Activated CD8-positive, alpha-beta T cell treated with anti-CD3 and anti-CD28 coated beads, Interleukin-2, amount 10 ng/mL, durations not matched to agents 7 days and 5 days (primary cell): ENCODE measurements at regions not wholly inside any gene's neighbourhood (a gene's known extent, or its start where the extent isn't known, plus 50 kb on each side); places are given as distances from the start of the nearest gene placed in this dataset.

Source experiments
- ATAC-seq: fragments of 150-1000 bp; cut with Tn5 transposase; one replicate; pipeline ENCODE4 v1.10.0; 2021; ENCODE audit warnings: moderate library complexity
- CTCF ChIA-PET: fragments of 350-600 bp; sonication (Branson Sonifier 250); formaldehyde crosslinking; loops from one replicate; lab custom pipeline; 2021; ENCODE audit warnings: antibody characterized with exemption; lab: Charles Lee
- POLR2A ChIA-PET: fragments of 350-600 bp; sonication (Branson Sonifier 250); formaldehyde crosslinking; loops from one replicate; lab custom pipeline; 2021; ENCODE audit warnings: antibody characterized with exemption; lab: Charles Lee
- DNase-seq: peaks from one replicate; pipeline ENCODE4 v3.0.0-alpha.2; 2020
- H3K27ac Mint-ChIP-seq: one replicate; pipeline ENCODE4 v1.8.0; 2021; ENCODE audit warnings: mild to moderate bottlenecking, mixed read lengths
- H3K27me3 Mint-ChIP-seq: one replicate; pipeline ENCODE4 v1.8.0; 2021; ENCODE audit warnings: low read depth, mixed read lengths
- H3K36me3 Mint-ChIP-seq: one replicate; pipeline ENCODE4 v1.8.0; 2021; ENCODE audit warnings: low read depth, mixed read lengths
- H3K4me1 Mint-ChIP-seq: one replicate; pipeline ENCODE4 v1.8.0; 2021; ENCODE audit warnings: low read depth, mixed read lengths
- H3K4me3 Mint-ChIP-seq: one replicate; pipeline ENCODE4 v1.8.0; 2021; ENCODE audit warnings: mild to moderate bottlenecking, mixed read lengths
- H3K9me3 Mint-ChIP-seq: one replicate; pipeline ENCODE4 v1.8.0; 2022; ENCODE audit warnings: mixed read lengths; ENCODE audit not compliant: insufficient read depth

- H3K9me3 Mint-ChIP-seq = no peaks in the 10 kb centered on the region
- ChIA-PET POLR2A (interaction anchor here (0.7 kb wide), 1 partner anchor 34 kb away, joined by 3 read pairs; no protein-coding TSS in a partner anchor), CTCF (no interaction called here)
- H3K36me3 Mint-ChIP-seq = no peaks in the 10 kb centered on the region
- ATAC-seq = no peak
- no peaks in the 10 kb centered on the region for H3K4me1 Mint-ChIP-seq
- no peak overlapping the region for H3K4me3 Mint-ChIP-seq
- DNase-seq = no peak
- no peaks in the 10 kb centered on the region for H3K27me3 Mint-ChIP-seq
- no peak overlapping the region for H3K27ac Mint-ChIP-seq
These were observed 694.3 kb downstream of the KCNJ2 start for GRCh38 chr17:70863436-70864248.

GRCh38 chr17:70865993-70866804 lies 696.9 kb downstream of the KCNJ2 start:
- H3K4me3 Mint-ChIP-seq = no peak overlapping the region
- no peaks in the 10 kb centered on the region for H3K9me3 Mint-ChIP-seq
- no peak overlapping the region for H3K27ac Mint-ChIP-seq
- no peak for ATAC-seq
- ChIA-PET CTCF (no interaction called here), POLR2A (no interaction called here)
- no peaks in the 10 kb centered on the region for H3K4me1 Mint-ChIP-seq
- H3K36me3 Mint-ChIP-seq = no peaks in the 10 kb centered on the region
- no peak for DNase-seq
- H3K27me3 Mint-ChIP-seq = no peaks in the 10 kb centered on the region

- ChIA-PET CTCF (no interaction called here), POLR2A (no interaction called here)
- H3K9me3 Mint-ChIP-seq = no peaks in the 10 kb centered on the region
- DNase-seq (no peak), ATAC-seq (no peak)
- H3K4me1 Mint-ChIP-seq = no peaks in the 10 kb centered on the region
- no peak overlapping the region for H3K27ac Mint-ChIP-seq
- no peaks in the 10 kb centered on the region for H3K27me3 Mint-ChIP-seq
- no peaks in the 10 kb centered on the region for H3K36me3 Mint-ChIP-seq
- no peak overlapping the region for H3K4me3 Mint-ChIP-seq
These were observed 698.8 kb downstream of the KCNJ2 start for GRCh38 chr17:70868149-70868548.

GRCh38 chr17:70869402-70870085 lies 700.2 kb downstream of the KCNJ2 start:
- no peaks in the 10 kb centered on the region for H3K9me3 Mint-ChIP-seq
- no peak overlapping the region for H3K4me3 Mint-ChIP-seq
- H3K27me3 Mint-ChIP-seq = no peaks in the 10 kb centered on the region
- DNase-seq = no peak
- POLR2A ChIA-PET = no interaction called here
- CTCF ChIA-PET = no interaction called here
- H3K4me1 Mint-ChIP-seq = no peaks in the 10 kb centered on the region
- H3K27ac Mint-ChIP-seq = no peak overlapping the region
- no peak for ATAC-seq
- H3K36me3 Mint-ChIP-seq = no peaks in the 10 kb centered on the region

- CTCF ChIA-PET = no interaction called here
- no peaks in the 10 kb centered on the region for H3K27me3 Mint-ChIP-seq
- DNase-seq = no peak
- no peaks in the 10 kb centered on the region for H3K36me3 Mint-ChIP-seq
- ATAC-seq = no peak
- no peak overlapping the region for H3K4me3 Mint-ChIP-seq
- POLR2A ChIA-PET = no interaction called here
- no peak overlapping the region for H3K27ac Mint-ChIP-seq
- no peaks in the 10 kb centered on the region for H3K4me1 Mint-ChIP-seq
- H3K9me3 Mint-ChIP-seq = no peaks in the 10 kb centered on the region
These were observed 702.0 kb downstream of the KCNJ2 start for GRCh38 chr17:70871180-70871818.

DNA sequence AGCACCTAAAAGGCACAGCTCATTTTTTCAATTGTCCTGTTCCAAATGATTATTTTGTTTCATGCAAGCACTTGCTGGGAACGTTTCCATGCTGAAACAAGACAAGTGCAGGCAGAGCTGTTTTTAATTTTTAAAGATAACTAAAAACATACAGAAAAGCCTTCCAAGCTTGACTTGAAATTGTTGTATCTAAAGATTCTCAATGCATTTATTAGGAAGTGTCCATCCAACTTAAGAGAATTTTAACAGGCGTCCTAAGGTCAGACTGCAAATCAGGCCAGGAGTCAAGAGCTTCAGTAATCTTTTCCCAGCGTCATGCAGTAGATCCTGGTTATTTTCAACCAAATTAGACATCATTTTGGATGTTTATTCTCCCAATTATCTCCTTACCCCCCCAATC lies 702.8 kb downstream of the KCNJ2 start:
- H3K9me3 Mint-ChIP-seq = no peaks in the 10 kb centered on the region
- no peak overlapping the region for H3K27ac Mint-ChIP-seq
- CTCF ChIA-PET = no interaction called here
- POLR2A ChIA-PET = no interaction called here
- no peaks in the 10 kb centered on the region for H3K27me3 Mint-ChIP-seq
- DNase-seq (no peak), ATAC-seq (no peak)
- H3K4me1 Mint-ChIP-seq = no peaks in the 10 kb centered on the region
- H3K4me3 Mint-ChIP-seq = no peak overlapping the region
- no peaks in the 10 kb centered on the region for H3K36me3 Mint-ChIP-seq

DNA sequence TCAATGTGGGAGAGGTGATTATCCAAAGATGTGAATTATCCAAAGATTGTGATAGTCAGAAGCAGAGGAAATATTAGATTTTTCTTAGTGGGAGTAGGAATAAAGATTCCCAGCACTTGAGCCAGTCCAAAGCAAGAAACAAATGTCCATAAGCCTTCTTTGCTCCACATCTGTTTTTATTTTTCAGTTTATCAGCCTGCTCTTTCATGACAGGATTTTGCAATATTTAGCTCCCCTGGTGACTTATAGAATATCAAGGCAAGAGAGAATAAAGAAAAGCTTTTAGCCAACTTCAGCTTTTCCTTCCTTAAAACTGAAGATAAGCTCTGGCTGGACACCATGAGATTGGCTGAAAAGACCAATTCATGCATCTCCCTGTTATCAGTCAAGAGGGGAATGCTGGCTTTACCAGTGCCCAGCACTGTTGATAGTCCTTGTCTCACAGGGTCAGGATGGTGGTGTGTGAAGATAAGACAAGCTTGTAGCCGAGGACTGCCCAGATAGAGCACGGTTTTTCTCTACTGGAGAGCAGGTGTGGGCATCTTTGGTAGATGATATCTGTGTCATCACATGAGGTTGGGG lies 706.5 kb downstream of the KCNJ2 start:
- ChIA-PET CTCF (no interaction called here), POLR2A (no interaction called here)
- no peaks in the 10 kb centered on the region for H3K4me1 Mint-ChIP-seq
- no peak overlapping the region for H3K4me3 Mint-ChIP-seq
- DNase-seq (no peak), ATAC-seq (no peak)
- no peaks in the 10 kb centered on the region for H3K9me3 Mint-ChIP-seq
- no peaks in the 10 kb centered on the region for H3K27me3 Mint-ChIP-seq
- no peaks in the 10 kb centered on the region for H3K36me3 Mint-ChIP-seq
- no peak overlapping the region for H3K27ac Mint-ChIP-seq

- Mint-ChIP-seq H3K4me1 (no peaks in the 10 kb centered on the region), H3K27me3 (no peaks in the 10 kb centered on the region), H3K27ac (no peak overlapping the region), H3K36me3 (no peaks in the 10 kb centered on the region), H3K4me3 (no peak overlapping the region), H3K9me3 (no peaks in the 10 kb centered on the region)
- DNase-seq (no peak), ATAC-seq (no peak)
- ChIA-PET CTCF (no interaction called here), POLR2A (no interaction called here)
These were observed 709.5 kb downstream of the KCNJ2 start for GRCh38 chr17:70878879-70879278.

DNA sequence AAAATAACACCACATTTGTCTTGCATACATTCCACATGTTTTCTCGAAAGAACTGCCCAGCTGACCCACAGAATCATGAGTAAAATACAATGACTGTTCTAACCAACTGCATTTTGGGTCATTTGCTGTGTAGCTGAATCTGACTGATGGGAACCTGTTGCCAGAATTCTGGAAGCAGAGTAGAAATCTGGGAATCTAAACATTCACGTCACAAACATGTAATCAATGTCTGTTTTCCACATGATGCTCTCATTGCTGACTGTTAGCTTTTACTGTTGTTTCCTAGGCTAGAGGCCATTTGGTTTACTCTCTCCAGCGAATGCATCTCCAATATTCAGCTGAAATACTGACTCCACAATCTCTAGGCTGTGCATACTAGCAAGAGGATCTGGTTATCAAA lies 710.1 kb downstream of the KCNJ2 start:
- H3K36me3 Mint-ChIP-seq = no peaks in the 10 kb centered on the region
- no peaks in the 10 kb centered on the region for H3K4me1 Mint-ChIP-seq
- H3K27me3 Mint-ChIP-seq = no peaks in the 10 kb centered on the region
- no peak overlapping the region for H3K27ac Mint-ChIP-seq
- ATAC-seq (no peak), DNase-seq (no peak)
- CTCF ChIA-PET = no interaction called here
- H3K4me3 Mint-ChIP-seq = no peak overlapping the region
- POLR2A ChIA-PET = no interaction called here
- no peaks in the 10 kb centered on the region for H3K9me3 Mint-ChIP-seq

DNA sequence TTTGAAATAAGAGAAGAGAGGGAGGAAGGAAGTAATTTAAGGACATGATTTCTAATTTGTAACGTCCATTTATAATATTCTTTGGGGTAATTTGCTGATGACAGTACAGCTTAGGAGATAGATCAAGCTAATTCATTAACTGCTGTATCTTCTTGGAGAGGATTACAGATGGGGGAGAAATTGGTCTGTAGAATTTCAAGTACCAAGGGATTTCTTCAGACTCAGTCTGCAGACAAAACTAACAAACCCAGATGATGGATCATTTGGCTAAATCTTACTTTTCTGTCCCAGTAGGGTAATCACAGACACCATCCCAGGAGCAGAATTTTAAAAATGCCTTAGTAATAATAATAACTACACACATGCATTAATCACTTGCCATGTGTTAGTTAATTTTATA lies 711.8 kb downstream of the KCNJ2 start:
- DNase-seq (no peak), ATAC-seq (no peak)
- no peaks in the 10 kb centered on the region for H3K4me1 Mint-ChIP-seq
- H3K36me3 Mint-ChIP-seq = no peaks in the 10 kb centered on the region
- no peaks in the 10 kb centered on the region for H3K27me3 Mint-ChIP-seq
- H3K27ac Mint-ChIP-seq = no peak overlapping the region
- H3K9me3 Mint-ChIP-seq = no peaks in the 10 kb centered on the region
- ChIA-PET POLR2A (no interaction called here), CTCF (no interaction called here)
- H3K4me3 Mint-ChIP-seq = no peak overlapping the region

GRCh38 chr17:70882504-70882903 lies 713.2 kb downstream of the KCNJ2 start:
- CTCF ChIA-PET = no interaction called here
- ATAC-seq (no peak), DNase-seq (no peak)
- Mint-ChIP-seq H3K4me1 (no peaks in the 10 kb centered on the region), H3K4me3 (no peak overlapping the region), H3K36me3 (no peaks in the 10 kb centered on the region), H3K9me3 (no peaks in the 10 kb centered on the region), H3K27me3 (no peaks in the 10 kb centered on the region), H3K27ac (no peak overlapping the region)
- POLR2A ChIA-PET = no interaction called here
